ENCODE measurements at regions not wholly inside any gene's neighbourhood (a gene's known extent, or its start where the extent isn't known, plus 50 kb on each side); places are given as distances from the start of the nearest gene placed in this dataset.

- TF ChIP-seq USF2 (IDR thresholded peaks at IDR 0.05; ENCODE audit: low read length) (no peak), SIN3A (conservative IDR thresholded peaks at IDR 0.05 in 1 of 2, IDR thresholded peaks at IDR 0.05 in 1 of 2; ENCODE audit: low read depth in 1 of 2, low read length in 2 of 2) (no peak), E2F6 (IDR thresholded peaks at IDR 0.05) (no peak), EZH2 (IDR thresholded peaks at IDR 0.05; ENCODE audit: low read depth, low read length, severe bottlenecking) (no peak), POLR2AphosphoS5 (IDR thresholded peaks at IDR 0.05; ENCODE audit: low read depth, low read length) (no peak), GABPA (IDR thresholded peaks at IDR 0.05; ENCODE audit: borderline replicate concordance, insufficient read depth, low read length) (no peak), JUND (IDR thresholded peaks at IDR 0.05; ENCODE audit: low read length) (no peak), RXRA (IDR thresholded peaks at IDR 0.05; ENCODE audit: insufficient read depth, low read depth, low read length) (no peak), SIX5 (IDR thresholded peaks at IDR 0.05; ENCODE audit: low read depth, low read length) (no peak), POLR2A (IDR thresholded peaks at IDR 0.05; ENCODE audit: control extremely low read depth in 1 of 2, low read depth in 2 of 2, low read length in 2 of 2) (no peak), CREB1 (IDR thresholded peaks at IDR 0.05) (no peak)
- TF ChIP-seq, protein P1, sequence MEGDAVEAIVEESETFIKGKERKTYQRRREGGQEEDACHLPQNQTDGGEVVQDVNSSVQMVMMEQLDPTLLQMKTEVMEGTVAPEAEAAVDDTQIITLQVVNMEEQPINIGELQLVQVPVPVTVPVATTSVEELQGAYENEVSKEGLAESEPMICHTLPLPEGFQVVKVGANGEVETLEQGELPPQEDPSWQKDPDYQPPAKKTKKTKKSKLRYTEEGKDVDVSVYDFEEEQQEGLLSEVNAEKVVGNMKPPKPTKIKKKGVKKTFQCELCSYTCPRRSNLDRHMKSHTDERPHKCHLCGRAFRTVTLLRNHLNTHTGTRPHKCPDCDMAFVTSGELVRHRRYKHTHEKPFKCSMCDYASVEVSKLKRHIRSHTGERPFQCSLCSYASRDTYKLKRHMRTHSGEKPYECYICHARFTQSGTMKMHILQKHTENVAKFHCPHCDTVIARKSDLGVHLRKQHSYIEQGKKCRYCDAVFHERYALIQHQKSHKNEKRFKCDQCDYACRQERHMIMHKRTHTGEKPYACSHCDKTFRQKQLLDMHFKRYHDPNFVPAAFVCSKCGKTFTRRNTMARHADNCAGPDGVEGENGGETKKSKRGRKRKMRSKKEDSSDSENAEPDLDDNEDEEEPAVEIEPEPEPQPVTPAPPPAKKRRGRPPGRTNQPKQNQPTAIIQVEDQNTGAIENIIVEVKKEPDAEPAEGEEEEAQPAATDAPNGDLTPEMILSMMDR (IDR thresholded peaks at IDR 0.05; ENCODE audit: control extremely low read depth in 1 of 3, insufficient read depth in 1 of 3, low read depth in 1 of 3, low read length in 3 of 3): no peak
- TF ChIP-seq, protein P2, sequence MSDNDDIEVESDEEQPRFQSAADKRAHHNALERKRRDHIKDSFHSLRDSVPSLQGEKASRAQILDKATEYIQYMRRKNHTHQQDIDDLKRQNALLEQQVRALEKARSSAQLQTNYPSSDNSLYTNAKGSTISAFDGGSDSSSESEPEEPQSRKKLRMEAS (IDR thresholded peaks at IDR 0.05): no peak
Measured at GRCh38 chr9:134554373-134555093, 87.1 kb upstream of the COL5A1 start.
